ENCODE measurements at regions not wholly inside any gene's neighbourhood (a gene's known extent, or its start where the extent isn't known, plus 50 kb on each side); places are given as distances from the start of the nearest gene placed in this dataset.

- H3K27me3 Mint-ChIP-seq (ENCODE audit: unreplicated experiment), result peaks cover 3% of the 10 kb centered on the region
- DNase-seq (ENCODE audit: low spot score), result no peak
- peaks cover 3% of the 10 kb centered on the region for H3K9me3 Mint-ChIP-seq (ENCODE audit: unreplicated experiment)
- H3K36me3 Mint-ChIP-seq (ENCODE audit: low read depth, unreplicated experiment), result peaks cover 3% of the 10 kb centered on the region
- H3K4me3 Mint-ChIP-seq (ENCODE audit: unreplicated experiment), result no peak overlapping the region
- no peak overlapping the region for H3K27ac Mint-ChIP-seq (ENCODE audit: unreplicated experiment)
- TF ChIP-seq CTCF (IDR thresholded peaks at IDR 0.05; ENCODE audit: unreplicated experiment), result no peak
- H3K4me1 Mint-ChIP-seq (ENCODE audit: unreplicated experiment), result no peaks in the 10 kb centered on the region
These were observed 635.0 kb downstream of the TSN start for GRCh38 chr2:122390406-122390805.

- no peak overlapping the region for H3K27ac Mint-ChIP-seq (ENCODE audit: unreplicated experiment)
- peaks cover 3% of the 10 kb centered on the region for H3K9me3 Mint-ChIP-seq (ENCODE audit: unreplicated experiment)
- no peak for DNase-seq (ENCODE audit: low spot score)
- H3K4me1 Mint-ChIP-seq (ENCODE audit: unreplicated experiment), result no peaks in the 10 kb centered on the region
- H3K36me3 Mint-ChIP-seq (ENCODE audit: low read depth, unreplicated experiment), result peaks cover 3% of the 10 kb centered on the region
- no peak overlapping the region for H3K4me3 Mint-ChIP-seq (ENCODE audit: unreplicated experiment)
- no peak for TF ChIP-seq CTCF (IDR thresholded peaks at IDR 0.05; ENCODE audit: unreplicated experiment)
- peaks cover 3% of the 10 kb centered on the region for H3K27me3 Mint-ChIP-seq (ENCODE audit: unreplicated experiment)
These were observed 636.3 kb downstream of the TSN start for GRCh38 chr2:122391726-122392125.

- no peak for TF ChIP-seq CTCF (IDR thresholded peaks at IDR 0.05; ENCODE audit: unreplicated experiment)
- H3K9me3 Mint-ChIP-seq (ENCODE audit: unreplicated experiment), result no peaks in the 10 kb centered on the region
- H3K27ac Mint-ChIP-seq (ENCODE audit: unreplicated experiment), result no peak overlapping the region
- H3K4me3 Mint-ChIP-seq (ENCODE audit: unreplicated experiment), result no peak overlapping the region
- H3K36me3 Mint-ChIP-seq (ENCODE audit: low read depth, unreplicated experiment), result no peaks in the 10 kb centered on the region
- DNase-seq (ENCODE audit: low spot score), result no peak
- H3K4me1 Mint-ChIP-seq (ENCODE audit: unreplicated experiment), result no peaks in the 10 kb centered on the region
- H3K27me3 Mint-ChIP-seq (ENCODE audit: unreplicated experiment), result peaks cover 2% of the 10 kb centered on the region
These were observed 640.2 kb downstream of the TSN start for GRCh38 chr2:122395687-122396086.

GRCh38 chr2:122411231-122411630 lies 655.8 kb downstream of the TSN start:
- Mint-ChIP-seq H3K4me1 (ENCODE audit: unreplicated experiment) (no peaks in the 10 kb centered on the region), H3K9me3 (ENCODE audit: unreplicated experiment) (no peaks in the 10 kb centered on the region), H3K27ac (ENCODE audit: unreplicated experiment) (no peak overlapping the region), H3K27me3 (ENCODE audit: unreplicated experiment) (peaks cover 2% of the 10 kb centered on the region), H3K4me3 (ENCODE audit: unreplicated experiment) (no peak overlapping the region), H3K36me3 (ENCODE audit: low read depth, unreplicated experiment) (no peaks in the 10 kb centered on the region)
- TF ChIP-seq CTCF (IDR thresholded peaks at IDR 0.05; ENCODE audit: unreplicated experiment), result no peak
- DNase-seq (ENCODE audit: low spot score), result no peak

- no peaks in the 10 kb centered on the region for H3K4me1 Mint-ChIP-seq (ENCODE audit: unreplicated experiment)
- DNase-seq (ENCODE audit: low spot score), result no peak
- no peak for TF ChIP-seq CTCF (IDR thresholded peaks at IDR 0.05; ENCODE audit: unreplicated experiment)
- H3K36me3 Mint-ChIP-seq (ENCODE audit: low read depth, unreplicated experiment), result no peaks in the 10 kb centered on the region
- H3K9me3 Mint-ChIP-seq (ENCODE audit: unreplicated experiment), result no peaks in the 10 kb centered on the region
- no peak overlapping the region for H3K4me3 Mint-ChIP-seq (ENCODE audit: unreplicated experiment)
- peaks cover 2% of the 10 kb centered on the region for H3K27me3 Mint-ChIP-seq (ENCODE audit: unreplicated experiment)
- H3K27ac Mint-ChIP-seq (ENCODE audit: unreplicated experiment), result no peak overlapping the region
These were observed 656.9 kb downstream of the TSN start for GRCh38 chr2:122412360-122412759.

Data from endothelial cell (in vitro differentiated cells).